HG03575 (cell line): ENCODE measurements at regions not wholly inside any gene's neighbourhood (a gene's known extent, or its start where the extent isn't known, plus 50 kb on each side); places are given as distances from the start of the nearest gene placed in this dataset.

Experiments
- ATAC-seq: cut with Tn5 transposase; IDR thresholded peaks from one replicate; pipeline ENCODE4 v1.9.1; 2021; ENCODE audit not compliant: unreplicated experiment, insufficient number of reproducible peaks, low FRiP score; ENCODE audit errors: extremely low read depth

- ATAC-seq: no peak
Observed at GRCh38 chr13:26991508-26992181, 180.0 kb downstream of the USP12 start.

DNA sequence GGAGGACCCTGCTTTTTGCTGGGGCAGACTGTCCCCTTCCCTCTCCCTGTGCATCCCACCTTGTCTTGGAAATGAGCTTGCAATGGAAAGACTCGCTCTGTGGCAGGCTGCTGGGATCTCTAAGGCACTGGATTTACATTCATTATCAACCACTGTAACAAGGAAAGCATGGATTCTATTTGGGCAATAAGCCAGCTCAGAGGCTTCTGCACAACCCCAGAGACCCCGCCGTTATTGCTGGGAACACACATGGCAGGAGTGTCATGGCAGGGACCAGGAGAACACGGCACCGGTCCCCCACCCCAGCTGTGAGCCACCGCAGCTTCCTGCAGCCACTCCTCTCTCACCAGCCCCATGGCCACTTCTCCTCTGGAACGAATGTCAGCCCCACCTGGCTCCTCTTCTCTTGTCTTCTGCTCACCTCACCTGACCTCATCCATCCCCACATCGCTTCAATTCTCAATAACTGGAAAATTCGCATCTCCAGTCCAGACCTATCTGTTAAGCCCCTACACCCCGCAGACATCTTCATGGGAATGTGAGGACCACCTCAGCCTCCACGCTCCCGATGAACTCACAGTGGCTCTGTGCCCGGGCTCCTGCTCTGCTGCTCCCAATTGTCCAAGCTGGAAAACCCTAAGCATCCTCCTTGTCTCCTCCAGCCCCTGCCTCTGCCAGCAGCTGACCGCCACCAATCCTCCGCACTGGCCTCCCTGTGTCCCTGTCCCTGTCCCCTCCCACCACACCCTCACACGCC, 181.5 kb downstream of the USP12 start:
- no peak for ATAC-seq

DNA sequence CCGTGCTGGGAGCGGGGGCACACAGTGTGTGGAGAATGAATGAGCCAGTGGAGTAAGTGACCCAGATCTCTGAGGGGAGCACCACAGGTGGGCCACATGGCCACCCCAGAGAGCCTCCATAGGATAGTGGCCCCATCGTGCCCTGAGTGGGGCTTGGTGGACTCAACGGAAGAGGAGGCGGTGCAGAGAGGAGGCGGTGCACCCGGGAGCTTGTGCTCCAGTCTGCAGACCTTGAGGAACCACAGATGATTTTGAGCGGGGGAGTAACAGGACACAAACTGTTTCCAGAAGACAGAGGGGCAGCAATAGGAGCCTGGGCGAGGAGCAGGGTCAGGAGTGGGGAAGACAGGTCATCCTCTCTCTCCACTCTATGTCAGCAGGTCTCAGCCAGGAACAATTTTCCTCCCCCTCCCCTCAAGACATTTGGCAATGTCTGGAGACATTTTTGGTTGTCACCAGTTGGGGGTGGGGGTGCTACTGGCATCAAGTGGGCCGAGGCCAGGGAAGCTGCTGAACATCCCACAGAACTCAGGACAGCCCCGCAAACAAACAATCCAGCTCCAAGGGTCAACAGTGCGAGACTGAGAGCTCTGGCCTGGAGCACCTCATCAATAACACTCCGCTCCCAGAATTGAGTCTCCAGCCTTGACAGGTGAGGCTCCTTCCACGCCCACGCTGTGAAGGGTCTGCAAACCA, 182.2 kb downstream of the USP12 start:
- ATAC-seq: no peak

GRCh38 chr13:26988059-26988769, 183.4 kb downstream of the USP12 start:
- no peak for ATAC-seq

GRCh38 chr13:26987486-26988013, 184.1 kb downstream of the USP12 start:
- no peak for ATAC-seq

DNA sequence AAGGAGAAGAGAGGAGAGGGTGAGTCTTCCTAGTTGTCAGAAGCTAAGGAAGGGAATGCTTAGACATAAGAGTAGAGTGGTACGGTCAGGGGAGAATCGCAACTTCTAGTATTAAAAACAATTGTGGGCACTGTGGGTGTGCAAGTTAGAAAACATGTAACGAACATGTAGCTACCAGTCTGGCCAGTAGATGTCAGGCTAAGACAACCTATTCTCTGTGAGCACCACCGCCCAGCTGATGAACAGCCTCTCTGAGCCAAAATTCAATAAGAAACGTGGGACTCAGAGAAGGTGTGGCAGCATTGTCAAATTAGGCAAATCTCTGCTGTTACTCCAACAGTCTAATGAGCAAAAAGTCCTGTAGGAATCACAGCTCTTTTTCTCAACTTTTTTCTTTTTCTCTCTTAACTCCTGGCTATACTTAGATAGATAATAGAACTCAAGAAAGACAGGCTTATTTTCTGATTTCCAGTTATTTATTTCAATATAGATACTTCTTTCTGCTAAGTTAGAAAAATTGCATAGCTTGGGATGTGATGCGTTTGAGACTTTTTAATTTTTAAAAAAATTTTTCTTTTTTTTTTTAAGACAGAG, 186.2 kb downstream of the USP12 start:
- peak; percentile 50 for ATAC-seq

DNA sequence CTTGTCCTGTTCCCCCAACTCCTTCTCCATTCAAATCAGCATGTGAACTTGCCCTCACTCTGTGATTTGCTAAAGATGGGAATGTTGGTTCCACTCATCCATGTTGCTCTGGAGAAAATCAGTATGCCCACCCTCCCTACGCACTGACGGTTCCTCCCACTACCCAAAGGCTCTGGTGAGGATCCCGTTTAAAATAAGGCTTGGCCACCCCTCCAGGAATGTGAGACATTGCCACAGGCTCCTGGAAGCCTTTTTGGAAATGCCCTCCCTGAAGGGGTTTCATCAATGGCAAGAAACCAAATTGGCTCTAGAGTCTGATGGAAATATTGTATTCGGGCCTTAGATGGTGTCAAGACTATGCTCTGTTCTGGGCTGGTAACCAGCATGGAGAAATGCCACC, 187.3 kb downstream of the USP12 start:
- ATAC-seq: no peak

DNA sequence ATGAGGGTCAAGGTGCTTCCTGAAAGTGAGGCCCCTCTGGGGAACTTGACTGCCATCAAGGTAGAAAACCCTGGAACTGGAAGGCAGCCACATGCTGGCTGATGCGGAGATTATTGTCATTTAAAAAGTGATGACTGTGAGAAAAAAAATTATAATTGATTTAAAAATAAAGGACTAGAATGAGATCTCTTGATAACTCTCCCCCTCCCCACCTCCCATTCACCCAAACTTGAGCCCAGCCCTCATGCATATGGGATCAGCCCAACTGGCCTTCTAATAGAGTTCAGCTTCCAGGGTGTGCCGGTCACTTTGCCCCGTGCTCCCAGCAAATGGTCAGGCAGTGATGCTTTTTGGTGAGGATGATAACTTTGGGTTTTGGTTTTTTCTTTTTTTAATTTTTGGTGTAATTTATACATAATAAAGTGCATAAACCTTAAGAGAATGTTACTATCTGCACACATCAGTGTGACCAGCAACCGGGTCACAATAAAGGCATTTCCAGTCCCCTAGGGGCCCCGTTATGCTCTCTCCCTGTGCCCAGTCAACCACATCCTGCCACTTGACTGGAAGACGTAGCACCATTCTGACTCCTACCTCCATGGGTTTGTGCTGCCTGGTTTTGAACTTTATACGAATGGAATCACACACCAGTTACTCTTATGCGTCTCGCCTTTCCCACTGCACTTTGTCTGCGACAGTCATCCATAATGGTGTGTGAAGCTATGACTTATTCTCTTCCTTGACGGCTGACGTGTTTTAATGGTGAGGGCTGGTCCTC, 187.9 kb downstream of the USP12 start:
- no peak for ATAC-seq

- no peak for ATAC-seq
Observed at GRCh38 chr13:26980099-26981031, 191.2 kb downstream of the USP12 start.

DNA sequence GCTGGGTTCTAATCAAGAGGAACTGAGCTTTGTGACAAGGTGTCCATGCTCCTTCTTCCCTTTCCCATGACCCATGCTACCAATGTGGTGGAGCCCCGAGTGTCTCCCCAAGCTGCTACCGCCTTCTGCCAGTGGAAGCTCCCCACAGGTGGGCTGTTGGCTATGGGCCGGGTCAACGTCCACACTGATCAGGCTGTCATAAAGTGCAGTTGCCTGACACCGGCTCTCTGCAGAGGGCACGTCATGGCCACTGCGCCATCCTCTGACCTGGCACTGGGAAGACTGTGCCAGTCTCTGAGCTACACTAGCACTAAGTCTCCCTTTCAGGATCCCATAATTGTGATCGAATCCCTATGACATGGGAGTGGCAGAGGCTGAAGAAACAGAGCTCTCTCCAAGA, 192.3 kb downstream of the USP12 start:
- no peak for ATAC-seq

- no peak for ATAC-seq
Observed at GRCh38 chr13:26978081-26978860, 193.3 kb downstream of the USP12 start.

DNA sequence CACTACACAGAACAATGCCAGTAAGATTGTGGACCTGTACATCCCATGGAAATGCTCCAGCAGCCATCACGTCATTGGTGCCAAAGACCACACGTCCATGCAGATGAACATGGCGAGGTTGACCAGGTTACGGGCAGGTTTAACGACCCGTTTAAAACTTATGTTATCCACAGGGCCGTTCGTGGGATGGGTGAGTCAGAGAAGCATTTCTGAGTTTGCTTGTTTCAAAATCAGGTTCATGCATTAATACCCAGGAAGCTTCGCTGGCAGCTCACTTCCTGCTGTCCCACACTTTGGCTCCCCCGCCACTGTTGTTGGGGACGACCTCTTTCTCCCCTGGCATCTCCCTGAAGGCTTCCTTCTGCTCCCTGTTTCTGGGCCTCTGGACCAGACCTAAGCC, 194.1 kb downstream of the USP12 start:
- ATAC-seq: no peak

DNA sequence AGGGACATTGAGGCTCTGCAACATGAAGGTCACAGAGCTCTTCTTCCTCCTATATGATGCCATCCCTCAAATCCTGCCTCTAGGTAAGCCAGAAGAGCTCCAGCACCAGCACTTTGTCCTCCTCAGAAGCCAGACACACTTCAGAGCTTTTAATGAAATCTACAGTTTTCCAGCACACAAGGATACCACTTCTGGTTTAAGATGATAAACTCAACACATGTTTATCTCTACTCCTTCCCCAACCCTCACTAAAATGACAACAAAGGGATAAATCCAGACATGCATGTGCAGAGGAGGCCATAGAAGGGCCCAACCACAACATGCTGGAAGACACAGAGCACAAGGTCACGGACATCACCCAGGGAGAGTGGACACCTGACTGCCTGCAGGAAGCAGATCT, 195.3 kb downstream of the USP12 start:
- ATAC-seq: no peak

- ATAC-seq: no peak
Observed at GRCh38 chr13:26973946-26974345, 197.7 kb downstream of the USP12 start.

GRCh38 chr13:26973295-26973694, 198.3 kb downstream of the USP12 start:
- no peak for ATAC-seq

DNA sequence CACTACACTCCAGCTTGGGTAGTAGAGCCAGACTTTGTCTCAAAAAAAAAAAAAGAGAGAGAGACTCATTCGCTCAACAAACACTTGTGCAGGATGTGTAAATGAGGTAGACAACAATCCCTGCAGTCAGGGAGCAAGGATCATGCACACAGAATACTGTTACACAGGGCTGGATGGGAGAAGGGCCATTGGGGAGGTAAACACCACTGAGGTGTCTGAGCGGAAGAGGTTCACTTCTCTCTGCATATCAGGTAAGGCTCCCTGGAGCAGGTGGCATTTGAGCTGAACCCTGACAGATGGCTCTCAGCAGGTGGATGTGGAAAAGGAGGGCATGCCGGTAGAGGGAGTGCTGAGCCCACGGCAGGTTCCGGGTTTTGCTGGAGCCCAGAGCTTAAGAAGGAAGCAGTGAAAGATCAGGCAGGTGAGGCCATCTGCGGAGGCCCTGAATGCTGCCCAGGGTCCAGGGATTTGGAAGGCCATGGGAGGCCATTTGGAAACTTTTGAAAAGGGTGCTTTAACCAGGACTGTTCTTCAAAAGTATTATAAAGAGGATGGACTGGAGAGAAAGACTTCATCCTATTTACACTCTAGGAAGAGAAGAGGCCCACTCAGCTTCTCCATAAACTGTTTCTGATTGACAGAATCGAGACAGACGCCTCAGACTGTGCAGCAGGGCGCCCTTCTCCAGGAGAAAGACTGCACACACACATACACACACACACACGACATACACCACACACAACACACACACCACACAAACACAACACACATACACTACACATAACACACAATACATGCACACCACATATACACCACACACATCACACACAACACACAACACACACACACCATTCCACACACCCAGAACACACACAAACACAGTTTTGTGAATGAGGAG, 199.4 kb downstream of the USP12 start:
- no peak for ATAC-seq
